ENCODE measurements at regions not wholly inside any gene's neighbourhood (a gene's known extent, or its start where the extent isn't known, plus 50 kb on each side); places are given as distances from the start of the nearest gene placed in this dataset.

- TF ChIP-seq CTCF (conservative IDR thresholded peaks at IDR 0.05; ENCODE audit: low read depth, low read length), result no peak
- no peak for TF ChIP-seq ELK1 (IDR thresholded peaks at IDR 0.05; ENCODE audit: borderline replicate concordance, low read depth, low read length)
- TF ChIP-seq SMC3 (IDR thresholded peaks at IDR 0.05; ENCODE audit: low read depth, low read length), result no peak
- TF ChIP-seq CEBPB (IDR thresholded peaks at IDR 0.05; ENCODE audit: low read depth, low read length), result no peak
- TF ChIP-seq RCOR1 (IDR thresholded peaks at IDR 0.05; ENCODE audit: insufficient replicate concordance, low read length), result no peak
- no peak for TF ChIP-seq POLR2A (IDR thresholded peaks at IDR 0.05; ENCODE audit: low read depth, low read length)
Measured at GRCh38 chr6:126537061-126537816, 197.3 kb downstream of the CENPW start.
